GM21423 (cell line): ENCODE measurements at regions not wholly inside any gene's neighbourhood (a gene's known extent, or its start where the extent isn't known, plus 50 kb on each side); places are given as distances from the start of the nearest gene placed in this dataset.

ENCODE experiments used
- ATAC-seq: cut with Tn5 transposase; IDR thresholded peaks from one replicate; pipeline ENCODE4 v1.9.1; 2021; ENCODE audit warnings: mild to moderate bottlenecking, moderate library complexity; ENCODE audit not compliant: unreplicated experiment

DNA sequence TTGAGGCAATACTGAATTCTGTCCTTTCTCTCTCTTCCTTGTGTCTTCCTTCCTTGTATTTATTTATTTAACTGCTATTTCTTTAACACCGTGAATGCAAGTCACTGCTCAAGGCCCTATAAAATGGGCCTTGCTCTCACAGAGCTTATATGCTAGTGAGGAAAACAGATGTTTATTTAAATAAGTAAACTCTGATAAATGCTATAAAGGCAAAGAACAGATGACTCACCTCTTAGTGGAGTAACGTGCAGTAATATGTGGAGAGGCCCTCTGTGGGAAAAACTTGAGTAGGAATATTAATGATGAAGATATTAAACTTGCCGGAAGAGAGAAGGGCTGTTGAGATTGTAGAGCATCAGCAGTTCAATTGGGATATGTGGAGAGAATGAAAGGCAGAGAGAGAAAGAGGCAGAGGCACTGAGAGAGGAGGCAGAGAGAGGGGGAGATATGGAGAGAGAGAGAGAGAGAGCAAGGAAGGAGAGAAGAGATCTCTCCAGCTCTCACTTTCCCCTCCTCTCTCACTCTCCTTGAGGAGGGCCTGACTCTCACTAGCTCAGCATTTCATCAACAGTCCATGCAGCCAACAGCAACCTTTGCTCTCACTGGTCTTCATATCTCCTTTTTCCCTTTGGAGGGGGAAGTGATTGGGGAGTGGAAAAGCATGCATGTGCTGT is 322.2 kb downstream of the LMX1A start:
- ATAC-seq = no peak

DNA sequence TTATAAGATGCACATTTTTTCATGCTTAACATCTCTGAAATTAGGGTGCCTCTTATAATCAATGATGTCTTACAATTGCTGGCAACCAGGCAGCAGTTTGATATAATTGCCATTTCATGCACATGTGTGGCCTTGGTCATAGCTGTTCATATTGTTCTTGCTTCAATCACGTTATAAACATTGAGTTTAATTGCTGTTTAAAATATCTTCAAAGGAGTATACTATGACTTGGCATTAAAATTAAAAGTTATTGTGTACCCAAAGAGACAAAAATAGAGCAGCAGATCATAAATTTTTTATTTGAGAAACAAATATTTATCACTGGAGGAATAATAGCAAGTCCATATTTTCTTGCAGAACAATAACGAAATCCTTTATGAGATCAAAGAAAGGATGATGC is 325.5 kb downstream of the LMX1A start:
- no peak for ATAC-seq

DNA sequence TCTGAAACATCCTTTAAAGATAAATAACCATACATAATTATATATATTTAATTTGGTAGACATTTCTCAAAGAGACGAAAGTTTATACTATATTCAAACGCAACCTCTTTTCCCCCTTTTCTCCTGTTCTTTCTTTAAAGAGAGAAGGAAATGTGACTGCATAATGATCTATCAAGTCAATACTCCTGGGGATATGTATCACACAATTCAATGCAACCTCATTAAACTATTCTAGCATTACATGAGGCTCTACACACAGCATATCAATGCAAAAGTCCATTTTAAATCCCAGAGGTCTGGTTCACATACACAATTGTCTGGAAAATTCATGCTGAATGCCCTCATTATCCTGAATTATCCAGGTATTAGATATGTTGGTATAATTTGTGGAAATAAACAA is 330.7 kb downstream of the LMX1A start:
- no peak for ATAC-seq

DNA sequence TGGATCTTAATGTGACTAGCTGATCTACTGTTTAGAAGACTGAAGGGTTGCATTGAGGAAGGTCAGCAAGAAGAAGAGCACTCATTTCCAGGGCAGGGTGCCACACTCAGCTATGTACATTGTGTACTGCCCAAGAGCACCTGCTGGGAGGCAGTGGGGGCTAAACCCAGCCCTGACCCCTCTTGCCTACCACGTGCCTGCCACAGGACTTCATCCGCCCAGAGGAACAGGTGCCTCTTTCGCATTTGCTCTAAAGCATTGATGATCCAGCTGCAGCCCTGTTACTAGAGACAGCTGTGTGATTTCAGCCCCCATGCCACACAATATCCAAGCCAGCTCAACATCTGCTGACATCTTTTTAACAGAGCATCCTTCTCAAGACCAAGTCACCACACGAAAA is 341.8 kb downstream of the LMX1A start:
- no peak for ATAC-seq

DNA sequence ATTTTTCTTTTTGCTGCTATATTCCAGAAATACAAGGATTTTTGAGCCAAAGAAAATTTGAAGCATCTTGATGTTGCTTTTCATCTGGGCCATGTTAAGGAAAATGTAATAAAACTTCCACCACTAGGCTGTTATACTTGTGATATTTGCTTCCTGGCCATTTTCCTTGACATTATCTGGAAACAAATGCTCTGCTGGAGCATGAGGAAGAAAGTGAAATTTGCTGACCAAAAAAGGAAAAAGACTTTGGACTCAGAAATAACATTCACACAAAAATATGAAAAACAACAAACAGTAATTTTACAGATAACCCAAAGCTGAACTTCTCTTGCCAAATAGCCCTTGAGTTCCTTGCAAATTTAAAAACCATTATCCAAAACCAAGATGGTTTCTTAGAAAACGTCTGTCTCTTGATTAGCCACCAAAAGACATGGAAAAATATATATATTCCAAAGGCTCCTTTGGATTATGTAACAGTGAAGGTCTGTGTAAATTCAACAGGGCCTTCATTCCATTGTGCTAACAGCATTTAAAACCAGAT is 344.5 kb downstream of the LMX1A start:
- no peak for ATAC-seq

DNA sequence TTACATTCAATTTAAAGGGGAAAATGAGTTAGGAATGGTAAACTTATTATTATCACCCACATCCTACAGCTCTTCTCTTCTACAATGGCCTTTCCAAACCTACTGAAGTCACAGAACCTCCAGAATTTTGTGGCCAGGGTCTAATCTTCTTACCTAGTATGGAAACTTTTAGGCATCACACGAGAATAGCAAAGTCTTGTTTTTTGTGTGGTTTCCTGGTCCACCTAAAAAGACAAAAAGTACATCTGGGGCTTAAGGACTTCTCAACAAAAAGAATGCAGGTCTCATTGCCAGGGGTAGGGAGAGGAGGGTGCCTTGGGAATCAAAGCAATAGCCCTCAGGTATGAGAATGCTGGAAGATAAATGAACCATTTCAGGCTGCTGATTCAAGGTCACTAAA is 345.3 kb downstream of the LMX1A start:
- no peak for ATAC-seq

DNA sequence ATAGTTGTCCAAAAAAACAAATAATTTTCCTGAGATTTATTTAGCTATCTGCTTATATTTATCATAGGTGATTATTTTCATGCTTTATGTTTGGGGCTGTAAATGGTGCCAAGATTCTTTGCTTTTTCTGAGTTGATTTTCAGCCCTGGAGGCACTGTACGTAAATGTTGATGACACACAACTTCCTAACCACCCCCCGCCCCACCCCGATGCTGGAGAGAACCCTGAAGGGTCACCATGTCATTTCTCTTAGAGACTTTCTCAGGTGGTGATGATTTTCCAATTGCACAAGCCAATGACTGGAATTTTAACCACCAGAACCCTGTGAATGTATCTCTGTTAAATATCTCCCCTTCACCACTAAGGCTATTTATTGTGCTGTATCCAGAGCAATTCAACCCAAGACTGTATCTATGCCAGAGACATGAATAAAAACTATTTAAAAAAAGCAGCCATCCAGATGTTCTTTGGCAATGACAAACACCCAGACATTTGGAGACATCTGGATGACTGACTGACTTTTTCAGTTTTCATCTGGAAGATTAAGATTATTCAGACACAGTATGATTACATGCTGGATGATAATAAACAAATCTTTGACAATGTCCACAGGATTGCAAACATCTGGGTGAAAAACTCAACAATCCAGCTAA is 346.0 kb downstream of the LMX1A start:
- ATAC-seq = no peak

DNA sequence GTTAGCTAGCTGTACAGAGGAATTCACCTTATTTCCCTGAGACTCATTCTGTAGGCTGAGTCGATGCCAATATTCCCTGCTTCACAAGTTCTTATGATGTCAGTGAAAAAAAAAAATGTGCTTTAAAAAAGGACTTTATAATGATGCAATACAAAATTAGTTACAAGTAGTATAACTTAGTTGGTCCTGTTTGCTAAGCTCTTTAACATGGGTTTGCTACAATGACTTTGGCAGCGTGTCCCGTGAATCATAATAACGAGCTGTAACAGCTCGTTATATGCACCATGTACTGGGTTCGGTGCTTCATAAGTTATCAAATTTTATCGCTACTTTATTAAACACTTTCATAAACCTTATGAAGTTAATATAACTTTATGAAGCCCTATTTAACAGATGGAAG is 349.7 kb downstream of the LMX1A start:
- ATAC-seq = no peak

DNA sequence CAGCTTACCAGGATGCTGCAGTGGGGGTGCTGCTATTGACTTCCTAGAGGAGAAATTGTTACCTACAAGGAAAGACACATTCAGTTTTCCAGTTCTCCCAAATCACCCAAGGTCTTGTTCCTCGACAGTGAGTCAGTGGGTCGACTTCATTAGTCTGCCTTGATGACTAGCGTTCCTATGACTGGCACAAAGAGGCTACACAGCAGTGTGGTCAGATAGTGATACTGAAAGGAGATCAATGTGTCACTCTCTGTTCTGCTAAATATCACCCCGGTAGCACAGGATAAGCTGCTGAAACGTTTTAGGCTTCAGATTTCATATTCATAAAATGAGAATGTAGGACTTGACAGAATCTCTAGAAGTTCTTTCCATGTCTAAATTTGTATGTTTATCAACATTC is 357.4 kb downstream of the LMX1A start:
- ATAC-seq = no peak

DNA sequence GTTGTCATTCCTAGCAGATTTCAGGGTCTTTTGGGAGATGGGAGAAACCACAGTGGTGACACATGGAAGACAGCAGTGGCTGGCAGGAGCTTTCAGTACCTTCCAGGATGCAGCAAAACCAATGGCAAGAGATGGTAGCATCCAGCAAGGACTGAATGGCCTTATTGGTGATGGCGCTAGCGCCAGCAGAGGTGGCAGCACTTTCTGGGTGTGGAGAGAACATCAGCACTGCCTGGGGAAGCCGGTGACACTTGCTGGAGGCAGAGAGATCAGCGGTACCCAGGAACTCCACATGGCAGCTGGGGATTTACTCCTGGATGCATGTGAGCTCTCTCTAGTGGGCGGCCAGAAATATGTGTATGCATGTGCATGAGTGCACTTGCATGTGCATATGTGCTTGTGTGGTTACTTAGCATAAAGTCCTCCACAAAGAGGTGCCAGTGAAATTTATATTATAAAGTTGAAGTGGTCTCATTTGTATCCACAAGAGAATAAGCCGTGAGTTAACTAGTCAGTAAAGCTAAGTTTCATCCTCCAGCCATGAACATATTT is 364.7 kb downstream of the LMX1A start:
- ATAC-seq = no peak

DNA sequence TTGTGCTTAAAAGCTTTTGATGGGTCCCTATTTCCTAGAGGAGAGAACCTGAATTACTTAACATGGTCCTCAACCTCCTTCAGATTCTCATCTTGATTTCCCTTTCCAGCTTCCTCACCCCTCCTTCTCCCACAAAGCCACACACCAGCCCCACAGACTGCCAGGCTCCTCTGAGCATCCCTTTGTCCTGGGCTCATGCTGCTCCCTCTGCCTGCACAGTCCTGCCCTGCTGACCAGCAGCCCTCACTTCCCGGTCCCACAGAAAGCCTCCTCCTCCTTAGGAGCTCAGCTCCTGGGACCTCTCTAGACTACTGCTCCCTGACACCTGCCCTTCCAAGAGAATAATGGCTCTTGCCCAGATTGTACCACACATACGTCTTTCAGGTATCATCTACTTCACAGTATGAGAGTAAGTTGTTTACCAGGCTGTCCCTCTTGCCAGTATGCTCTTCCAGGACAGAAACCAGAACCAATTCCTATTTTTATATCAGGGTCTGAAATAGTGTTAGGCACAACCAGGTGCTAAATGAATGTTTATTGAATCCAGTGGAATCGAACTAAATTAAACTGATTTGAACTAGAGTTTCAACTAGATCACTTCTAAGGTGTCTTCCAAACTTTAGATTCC is 373.4 kb downstream of the LMX1A start:
- ATAC-seq = no peak

DNA sequence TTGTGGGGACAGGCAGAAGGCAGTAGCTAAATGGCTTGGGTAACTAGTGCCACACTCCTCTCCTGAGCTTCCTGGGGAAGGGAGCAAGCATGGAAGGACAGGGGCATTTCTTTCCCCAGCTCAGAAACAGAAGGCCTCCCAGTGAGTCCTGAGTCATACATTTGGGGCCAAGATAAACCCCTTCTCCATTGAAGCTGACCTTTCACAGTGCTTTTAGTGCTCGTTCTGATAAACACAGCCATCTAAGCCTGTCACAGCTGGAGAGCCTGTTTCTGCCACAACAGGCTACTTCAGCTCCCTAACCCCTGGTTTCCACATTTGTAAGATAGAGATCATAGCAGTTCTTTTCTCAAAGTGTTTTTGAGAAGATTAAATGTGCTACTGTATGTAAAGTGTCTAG is 374.0 kb downstream of the LMX1A start:
- ATAC-seq = no peak

DNA sequence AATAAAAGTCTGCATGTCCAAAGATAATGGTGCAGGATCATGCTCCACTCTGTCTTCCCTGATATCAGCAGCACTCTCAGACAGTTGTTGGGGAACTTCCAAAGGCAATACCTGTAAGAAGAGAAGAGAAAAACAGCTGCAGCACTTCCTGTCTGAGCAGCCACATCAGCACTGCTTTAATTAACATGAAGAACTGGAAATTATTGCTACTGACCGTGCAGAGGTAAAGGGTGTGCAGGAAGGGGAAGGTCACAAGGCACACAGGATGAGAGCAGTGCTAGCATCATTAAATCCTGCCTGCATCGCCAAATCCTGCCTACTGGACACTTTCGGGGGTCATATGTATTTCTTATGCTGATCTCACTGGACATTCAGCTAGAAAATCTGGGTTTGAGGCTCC is 379.0 kb downstream of the LMX1A start:
- no peak for ATAC-seq

DNA sequence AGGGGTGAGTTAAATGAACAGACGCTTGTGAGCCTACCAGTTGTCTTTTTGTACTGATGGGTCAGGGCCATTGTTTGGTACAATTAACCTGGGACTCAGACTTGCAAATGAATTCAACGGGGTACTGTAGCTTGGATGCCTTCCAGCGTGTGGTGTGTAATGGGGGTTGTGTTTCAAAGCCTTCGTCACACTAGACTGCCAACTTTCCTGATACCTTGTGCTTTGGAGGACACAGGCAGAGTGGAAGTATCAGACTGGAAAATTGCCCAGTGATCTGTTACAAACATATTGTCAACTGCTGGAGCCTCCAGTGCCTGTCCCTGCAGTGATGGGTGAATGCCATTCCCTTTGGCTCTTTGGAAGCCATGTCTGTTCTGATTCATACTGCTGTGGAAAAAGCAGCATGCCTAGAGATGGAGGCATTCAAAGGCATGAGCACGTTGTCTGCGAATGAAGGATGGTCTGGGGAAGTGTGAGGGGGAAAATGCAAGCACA is 384.5 kb downstream of the LMX1A start:
- ATAC-seq = no peak

DNA sequence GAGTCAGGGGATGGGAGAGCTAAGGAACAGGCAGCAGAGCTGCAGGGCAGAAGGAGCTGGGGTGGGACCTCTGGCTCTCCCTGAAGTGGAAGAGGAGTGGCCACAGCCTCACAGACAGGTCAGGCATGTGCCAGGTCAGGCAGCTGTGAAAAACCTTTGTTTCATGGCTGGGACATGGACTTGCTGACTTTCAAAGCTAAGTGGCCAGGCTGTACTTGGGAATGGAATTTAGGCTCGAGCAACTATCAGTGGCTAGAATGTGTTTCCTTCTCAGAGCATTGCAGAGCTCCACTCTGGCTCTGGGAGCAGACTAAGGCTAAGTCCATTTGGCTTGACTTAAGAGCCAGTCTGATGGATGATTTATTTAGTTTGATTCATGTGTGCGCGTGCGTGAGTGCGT is 385.1 kb downstream of the LMX1A start:
- ATAC-seq = no peak

DNA sequence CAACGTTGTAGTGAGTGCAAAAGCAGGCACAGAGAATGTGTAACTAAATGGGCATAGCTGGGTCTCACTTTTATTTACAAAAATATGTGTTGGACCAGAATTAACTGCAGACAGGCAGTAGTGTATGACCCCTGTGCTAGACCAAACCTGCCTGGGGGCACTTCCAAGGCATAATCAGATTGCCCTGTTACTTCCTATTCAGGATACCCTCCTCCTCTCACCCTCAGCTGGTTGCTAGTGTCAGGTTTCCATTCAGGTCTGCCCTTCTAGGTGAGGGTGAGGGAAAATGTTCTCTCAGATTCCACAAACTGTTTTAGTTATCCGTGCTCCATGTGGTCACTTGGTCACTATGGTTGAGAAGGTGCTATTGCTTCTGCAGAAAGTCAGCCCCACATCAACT is 387.3 kb downstream of the LMX1A start:
- ATAC-seq = no peak

DNA sequence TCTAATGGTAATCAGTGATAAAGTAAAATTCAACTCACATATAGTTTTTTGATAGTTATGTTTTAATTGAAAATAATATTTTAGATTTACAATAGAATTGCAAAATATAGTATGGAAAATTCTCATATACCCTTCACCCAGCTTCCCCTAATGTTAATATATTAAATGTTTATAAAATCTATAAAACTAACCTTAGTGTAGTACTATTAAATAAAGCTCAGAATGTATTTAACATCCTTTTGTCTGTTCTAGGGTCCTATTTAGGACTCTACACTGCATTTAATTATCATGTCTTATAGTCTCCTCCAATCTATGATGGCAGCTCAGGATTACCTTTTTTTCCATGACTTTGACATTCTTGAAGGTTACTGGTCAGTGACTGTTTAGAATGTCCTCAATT is 389.2 kb downstream of the LMX1A start:
- ATAC-seq = no peak

DNA sequence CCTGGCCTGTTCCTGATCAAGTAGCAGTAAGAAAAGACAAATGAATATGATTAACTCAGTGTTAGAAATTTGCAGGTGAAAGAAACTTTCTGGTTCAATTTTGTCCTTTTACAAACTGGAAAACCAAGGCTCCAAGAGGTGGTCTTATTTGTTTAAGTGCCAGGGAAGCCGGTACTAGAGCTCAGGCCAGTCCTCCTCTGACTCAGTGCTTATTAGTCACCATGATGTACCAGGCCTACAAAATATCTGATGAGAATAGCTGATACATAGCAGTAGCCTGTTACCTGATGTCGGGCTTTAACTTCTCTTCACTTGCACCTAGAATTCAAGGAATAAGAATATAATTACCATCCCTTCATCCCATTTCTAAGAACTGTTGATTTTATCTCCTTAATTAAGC is 394.8 kb downstream of the LMX1A start:
- no peak for ATAC-seq

DNA sequence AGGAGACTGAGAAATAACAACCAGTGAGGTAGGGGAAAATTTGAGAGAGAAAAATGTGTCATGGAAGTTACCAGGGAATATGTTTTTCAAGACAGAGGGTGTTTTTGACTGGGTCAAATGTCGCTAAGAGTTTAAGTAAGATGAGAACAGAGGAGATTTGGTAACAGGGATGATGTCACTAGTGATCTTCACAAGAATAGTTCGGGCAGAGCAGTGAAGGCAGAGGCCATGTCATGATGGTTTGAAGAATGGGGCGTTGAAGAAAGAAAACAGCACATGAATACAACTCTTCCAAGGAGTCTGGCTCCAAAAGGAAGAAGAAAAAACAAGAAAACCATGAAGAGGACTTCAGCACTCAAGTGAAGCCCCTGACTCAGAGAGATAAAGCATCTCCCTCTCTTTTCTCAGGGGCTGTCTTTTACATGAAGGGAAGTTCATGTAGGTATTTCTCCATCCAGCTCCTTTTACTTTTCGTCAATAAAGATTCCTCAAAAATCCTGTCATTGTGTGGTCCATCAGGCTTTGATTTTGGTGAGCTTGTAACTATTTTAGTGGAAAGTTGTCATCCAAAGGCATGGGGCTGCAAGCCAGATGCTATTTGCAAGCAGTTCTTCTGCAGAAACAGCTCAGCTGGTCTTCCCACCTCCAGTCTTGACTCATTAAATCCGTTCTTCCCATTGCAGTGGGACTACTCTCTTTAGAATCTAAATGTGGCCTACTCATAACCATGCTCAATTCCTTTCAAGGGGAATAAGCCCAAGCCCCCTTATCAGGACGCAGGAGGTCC is 397.3 kb downstream of the LMX1A start:
- ATAC-seq = no peak

DNA sequence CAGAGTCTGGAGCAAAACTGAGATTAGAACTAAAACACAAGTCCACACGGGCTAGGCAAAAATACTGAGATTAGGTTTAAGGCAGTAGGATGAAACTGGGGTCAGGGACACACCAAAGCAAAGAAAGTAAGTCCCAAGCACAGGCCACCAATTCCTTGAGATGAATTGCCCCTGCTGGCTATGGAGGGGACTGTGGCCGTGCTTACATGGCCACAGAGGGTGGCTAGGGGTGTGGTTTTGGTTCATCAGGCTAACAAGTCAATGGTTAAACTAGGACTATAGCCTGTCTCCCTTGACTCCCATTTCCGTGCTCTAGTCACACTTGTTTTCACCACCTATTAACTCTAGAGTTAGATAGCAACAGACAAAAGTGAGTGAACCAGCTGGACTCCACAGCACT is 394.8 kb downstream of the PBX1 start:
- ATAC-seq = no peak

DNA sequence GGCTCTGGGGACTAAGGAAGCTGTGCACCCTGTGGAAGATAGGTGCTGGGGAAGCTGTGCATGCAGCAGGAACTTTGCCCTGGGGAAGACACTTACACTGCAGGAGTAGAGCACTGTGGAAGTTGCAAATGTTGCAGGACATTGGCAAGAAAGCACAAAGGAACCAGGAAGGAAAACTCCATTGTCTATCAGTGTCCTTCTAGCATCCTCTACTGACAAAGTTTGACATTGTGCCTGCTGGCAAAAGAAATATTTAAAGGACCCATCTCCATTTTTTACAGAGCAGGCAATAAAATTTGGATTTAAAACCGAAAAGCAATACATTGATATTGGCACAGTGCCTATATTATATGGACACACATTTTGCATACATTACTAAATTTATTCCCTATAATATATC is 394.1 kb downstream of the PBX1 start:
- ATAC-seq = no peak
